ENCODE measurements at regions not wholly inside any gene's neighbourhood (a gene's known extent, or its start where the extent isn't known, plus 50 kb on each side); places are given as distances from the start of the nearest gene placed in this dataset.
"Not testable (repeated sequence)": the region's sequence is repeated elsewhere in the genome, so short reads cannot be mapped to it uniquely, and the experiment has no call there.

- no peak for DNase-seq
These were observed 1657.8 kb downstream of the MRPL39 start for GRCh38 chr21:23949493-23949892.

- no peak for DNase-seq
These were observed 1667.8 kb downstream of the MRPL39 start for GRCh38 chr21:23939369-23940065.

- no peak for DNase-seq
These were observed 1670.3 kb downstream of the MRPL39 start for GRCh38 chr21:23936991-23937390.

- no peak for DNase-seq
These were observed 1671.1 kb downstream of the MRPL39 start for GRCh38 chr21:23936224-23936623.

- no peak for DNase-seq
These were observed 1676.7 kb downstream of the MRPL39 start for GRCh38 chr21:23930565-23930964.

- not testable (repeated sequence) for DNase-seq
These were observed 1680.9 kb downstream of the MRPL39 start for GRCh38 chr21:23926430-23926829.

- no peak for DNase-seq
These were observed 1685.4 kb downstream of the MRPL39 start for GRCh38 chr21:23921670-23922418.

GRCh38 chr21:23900727-23901126 lies 1706.6 kb downstream of the MRPL39 start:
- DNase-seq: no peak

DNA sequence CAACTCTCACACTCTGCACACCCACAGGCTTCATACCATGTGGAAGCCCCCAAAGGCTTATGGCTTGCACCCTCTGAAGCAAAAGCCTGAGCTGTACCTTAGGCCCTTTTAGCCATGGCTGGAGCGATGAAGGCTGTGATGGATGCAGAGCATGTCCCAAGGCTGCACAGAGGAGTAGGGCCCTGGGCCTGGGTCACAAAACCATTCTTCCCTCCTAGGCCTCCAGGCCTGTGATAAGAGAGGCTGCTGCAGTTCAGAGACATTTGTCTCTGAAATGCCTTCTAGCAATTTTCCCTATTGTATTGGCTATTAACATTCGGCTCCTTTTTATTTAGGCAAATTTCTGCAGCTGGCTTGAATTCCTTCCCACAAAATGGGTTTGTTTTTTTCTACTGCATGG lies 1707.7 kb downstream of the MRPL39 start:
- DNase-seq: no peak

- no peak for DNase-seq
These were observed 1716.6 kb downstream of the MRPL39 start for GRCh38 chr21:23890652-23891051.

- DNase-seq: no peak
These were observed 1719.5 kb downstream of the MRPL39 start for GRCh38 chr21:23887725-23888306.

DNA sequence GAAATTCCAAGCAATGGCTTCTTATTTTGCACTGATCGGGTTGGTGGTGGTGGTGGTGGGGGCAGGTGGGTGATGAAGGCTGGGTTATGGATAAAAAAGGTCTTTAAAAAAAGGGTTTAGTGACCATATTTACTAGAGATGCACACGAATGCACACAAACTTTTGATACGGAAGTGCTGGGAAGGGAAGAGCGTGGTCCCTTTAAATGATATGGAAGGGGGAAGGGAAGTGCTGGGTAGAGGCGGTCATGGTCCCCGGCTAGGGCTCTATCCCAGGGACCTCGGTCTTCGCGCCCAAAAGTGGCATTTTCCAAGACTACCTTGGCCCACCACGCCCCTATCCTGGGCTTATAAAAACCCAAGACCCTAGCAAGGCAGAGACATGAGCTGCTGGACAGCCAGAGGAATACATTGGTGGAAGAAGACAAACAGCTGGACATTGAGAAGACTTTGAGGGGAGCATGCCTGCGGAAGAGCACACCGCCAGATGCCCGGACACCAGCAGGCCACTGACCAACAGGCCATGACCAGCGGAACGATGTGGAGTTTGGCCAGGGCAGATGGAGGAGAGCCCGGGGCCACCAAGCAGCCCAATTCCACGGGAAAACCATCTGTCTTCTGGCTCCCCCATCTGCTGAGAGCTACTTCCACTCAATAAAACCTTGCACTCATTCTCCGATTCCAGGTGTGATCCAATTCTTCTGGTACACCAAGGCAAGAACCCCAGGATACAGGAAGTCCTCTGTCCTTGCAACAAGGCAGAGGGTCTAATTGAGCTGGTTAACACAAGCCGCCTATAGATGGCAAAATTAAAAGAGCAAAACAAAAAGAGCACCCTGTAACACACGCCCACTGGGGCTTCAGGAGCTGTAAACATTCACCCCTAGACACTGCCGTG lies 1720.2 kb downstream of the MRPL39 start:
- no peak for DNase-seq

GRCh38 chr21:23881783-23882182 lies 1725.5 kb downstream of the MRPL39 start:
- no peak for DNase-seq

DNA sequence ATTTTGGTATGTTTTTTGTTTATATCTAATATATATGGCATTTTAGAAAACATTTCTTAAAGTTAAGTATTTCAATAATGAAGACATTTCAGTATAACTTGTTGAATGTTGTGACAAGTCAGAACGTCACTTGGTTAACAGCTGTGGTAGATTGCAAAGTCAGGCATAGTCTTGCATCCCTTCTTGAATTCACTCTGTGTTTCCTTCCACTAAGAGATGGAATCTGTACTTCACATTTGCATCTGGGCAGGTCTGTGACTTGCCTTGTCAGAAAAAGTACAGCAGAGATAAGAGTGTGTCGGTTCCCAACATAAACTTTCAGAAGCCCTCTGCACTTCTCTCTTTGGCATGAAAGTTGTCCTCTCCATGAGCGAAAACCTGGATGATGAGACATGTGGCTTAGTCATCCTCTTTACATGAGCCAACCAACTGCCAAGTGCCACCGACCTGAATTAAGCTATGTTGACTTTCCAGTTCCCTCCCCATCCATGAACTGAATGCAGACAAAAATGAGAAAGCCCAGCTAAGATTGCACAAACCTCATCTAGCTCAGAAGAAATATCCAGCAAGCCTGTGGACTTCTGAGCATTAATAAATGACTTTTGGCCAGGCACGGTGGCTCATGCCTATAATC lies 1730.2 kb downstream of the MRPL39 start:
- DNase-seq: no peak

- DNase-seq: no peak
These were observed 1733.0 kb downstream of the MRPL39 start for GRCh38 chr21:23874271-23874670.

DNA sequence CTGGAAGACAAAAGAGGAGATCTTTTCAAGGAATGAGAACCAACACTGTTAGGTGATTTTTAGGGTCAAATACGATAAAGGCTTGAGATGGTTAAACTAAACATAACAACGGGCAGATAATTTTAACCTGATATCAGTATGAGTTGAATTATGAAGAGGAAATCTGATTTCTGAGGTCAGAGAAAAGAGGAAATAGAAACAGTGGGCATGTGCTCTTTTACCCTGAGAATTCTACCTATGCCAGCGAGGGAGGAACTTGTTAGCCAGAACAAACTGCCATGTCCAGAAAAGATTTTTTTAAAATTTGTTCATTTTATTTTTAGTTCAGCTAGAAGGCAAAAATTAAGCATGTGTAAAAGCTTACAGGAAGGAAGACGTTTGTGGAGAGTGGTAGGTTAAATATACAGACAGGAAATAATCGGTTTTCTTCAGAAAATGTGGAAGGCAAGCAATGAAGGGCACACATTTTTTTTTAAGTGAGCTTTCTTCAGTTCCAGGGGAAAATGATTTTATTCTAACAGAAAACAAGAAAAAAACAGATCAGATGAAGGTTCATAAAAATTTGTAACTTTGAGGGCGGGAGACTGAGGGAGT lies 1745.3 kb downstream of the MRPL39 start:
- no peak for DNase-seq

GRCh38 chr21:23858878-23859277 lies 1748.4 kb downstream of the MRPL39 start:
- no peak for DNase-seq

DNA sequence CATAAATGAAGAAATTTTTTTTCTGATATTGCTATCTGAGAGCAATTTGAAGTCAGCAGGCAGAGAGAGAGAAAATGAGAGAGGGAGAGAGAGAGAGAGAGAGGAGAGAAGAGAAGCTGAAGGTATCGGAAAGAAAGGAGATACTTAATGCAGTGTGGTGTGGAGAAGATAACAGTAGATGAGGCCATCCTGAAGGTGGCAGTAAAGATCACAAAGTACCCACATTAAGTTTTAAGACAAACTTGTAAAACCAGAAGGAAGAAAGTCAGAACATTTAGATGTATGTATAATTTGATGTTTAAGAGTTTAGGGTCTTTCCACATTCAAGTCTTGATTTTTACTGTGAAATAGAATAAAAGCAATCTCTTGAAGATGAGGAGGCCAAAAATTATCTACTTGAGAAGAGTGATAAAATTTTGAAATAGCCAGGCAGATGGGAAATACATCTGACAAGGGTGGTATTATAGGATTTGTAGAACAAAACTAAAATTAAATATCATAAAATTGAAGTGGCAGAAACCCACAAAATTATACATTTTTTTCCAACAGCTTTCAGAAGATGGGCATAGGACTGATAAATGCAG lies 1753.4 kb downstream of the MRPL39 start:
- DNase-seq: no peak

DNA sequence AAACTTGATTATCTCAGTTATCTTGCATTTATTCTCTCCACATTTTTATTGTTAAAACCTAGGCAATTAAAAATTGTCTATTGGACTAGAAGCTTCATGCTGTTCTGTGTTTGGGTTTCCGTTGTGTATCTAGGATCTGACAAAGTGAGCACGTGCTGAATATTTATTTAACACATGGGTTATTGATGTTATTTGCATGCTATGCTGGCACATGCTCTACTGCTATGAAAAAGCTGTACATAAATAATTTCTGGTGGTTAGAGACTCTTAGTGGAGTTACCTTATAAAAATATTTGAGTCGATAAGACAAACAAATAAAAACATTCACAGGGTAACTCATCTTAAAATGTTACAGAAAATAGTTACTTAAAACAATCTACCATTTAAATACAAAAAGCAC lies 1769.7 kb downstream of the MRPL39 start:
- DNase-seq: no peak

- no peak for DNase-seq
These were observed 1784.5 kb downstream of the MRPL39 start for GRCh38 chr21:23822760-23823159.

- DNase-seq: no peak
These were observed 1789.9 kb downstream of the MRPL39 start for GRCh38 chr21:23817337-23817736.

DNA sequence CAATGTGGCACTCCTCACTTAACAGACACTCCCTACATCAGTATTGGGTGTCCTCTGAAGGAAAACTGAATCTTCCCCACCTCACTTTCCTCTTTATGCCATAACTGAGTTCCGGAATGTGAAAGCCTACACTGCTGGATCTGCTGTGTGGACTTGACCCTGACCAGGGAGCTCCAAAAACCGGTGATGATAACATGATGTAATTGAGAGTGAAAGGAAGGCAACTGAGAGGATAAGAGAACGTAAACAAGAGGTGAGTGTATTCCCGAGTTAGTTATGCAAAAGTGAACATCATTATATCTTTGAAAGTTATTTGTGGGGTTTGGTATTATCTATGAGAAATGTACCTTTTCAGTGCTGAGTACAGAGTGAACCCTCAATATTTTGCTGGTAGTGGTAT lies 1794.8 kb downstream of the MRPL39 start:
- DNase-seq: no peak

Data from GF-D8 (cell line).